CD14-positive monocyte (primary cell): ENCODE measurements at regions not wholly inside any gene's neighbourhood (a gene's known extent, or its start where the extent isn't known, plus 50 kb on each side); places are given as distances from the start of the nearest gene placed in this dataset.

Experiments used
- DNase-seq, 3 donors: peaks; one replicate each; pipeline ENCODE4 v3.0.0-alpha.2; 2011 to 2022
- H2AFZ ChIP-seq: 2 replicates; pipeline ENCODE4 v1.6.0; 2012; ENCODE audit warnings: mild to moderate bottlenecking, low read depth, low read length, inconsistent platforms; ENCODE audit not compliant: insufficient read depth, poor library complexity, severe bottlenecking
- H3K27ac ChIP-seq, 2 donors: 1 replicate in 1 of 2; 2 replicates in 1 of 2; pipeline ENCODE4 v1.5.1; 2012 to 2013; ENCODE audit warnings: low read length in 2 of 2, control low read depth in 1 of 2, inconsistent platforms in 1 of 2, low read depth in 1 of 2, mild to moderate bottlenecking in 1 of 2
- H3K27me3 ChIP-seq, 2 donors: one replicate each; pipeline versions ENCODE4 v1.6.0 to v1.6.1; 2011 to 2013; ENCODE audit warnings: low read length in 2 of 2; ENCODE audit not compliant: control insufficient read depth in 2 of 2, insufficient read depth in 2 of 2
- H3K36me3 ChIP-seq, 2 donors: replicated peaks in 1 of 2; 1 replicate in 1 of 2; 2 replicates in 1 of 2; pipeline versions ENCODE4 v1.5.1 to v1.6.1; 2012 to 2013; ENCODE audit warnings: low read length in 2 of 2, control low read depth in 1 of 2, inconsistent platforms in 1 of 2, mild to moderate bottlenecking in 1 of 2; ENCODE audit not compliant: insufficient read depth in 2 of 2, control insufficient read depth in 1 of 2
- H3K4me1 ChIP-seq, 2 donors: 1 replicate in 1 of 2; 2 replicates in 1 of 2; pipeline versions ENCODE4 v1.5.1 to v1.6.1; 2012 to 2013; ENCODE audit warnings: low read length in 2 of 2, control low read depth in 1 of 2, inconsistent platforms in 1 of 2, mild to moderate bottlenecking in 1 of 2, moderate library complexity in 1 of 2; ENCODE audit not compliant: insufficient read depth in 2 of 2, control insufficient read depth in 1 of 2
- H3K4me2 ChIP-seq: replicated peaks from 2 replicates; pipeline ENCODE3; 2012; ENCODE audit warnings: low read length, moderate library complexity, mild to moderate bottlenecking; ENCODE audit not compliant: poor library complexity, severe bottlenecking; ENCODE audit errors: extremely low read depth
- H3K4me3 ChIP-seq, 3 experiments: fragments of 200-600 bp in 1 of 3; sonication (generic) in 1 of 3; replicated peaks in 1 of 3; 1 replicate in 2 of 3; 2 replicates in 1 of 3; pipeline ENCODE4 v1.5.1; 2011 to 2013; ENCODE audit warnings: low read length in 3 of 3, mild to moderate bottlenecking in 3 of 3, control low read depth in 2 of 3, low read depth in 2 of 3, inconsistent platforms in 1 of 3, moderate library complexity in 1 of 3
- H3K79me2 ChIP-seq: 2 replicates; pipeline ENCODE4 v1.6.0; 2012; ENCODE audit warnings: mild to moderate bottlenecking, control low read depth, inconsistent platforms, low read length, moderate library complexity; ENCODE audit not compliant: insufficient read depth
- H3K9ac ChIP-seq: 2 replicates; pipeline ENCODE4 v1.6.0; 2017; ENCODE audit warnings: low read length, mild to moderate bottlenecking; ENCODE audit not compliant: insufficient read depth, poor library complexity, severe bottlenecking
- H3K9me3 ChIP-seq, 2 donors: replicated peaks in 1 of 2; 1 replicate in 1 of 2; 2 replicates in 1 of 2; pipeline versions ENCODE4 v1.5.1 to v1.6.1; 2012 to 2013; ENCODE audit warnings: low read length in 2 of 2, control low read depth in 1 of 2; ENCODE audit not compliant: control insufficient read depth in 1 of 2, insufficient read depth in 1 of 2
- H4K20me1 ChIP-seq: 2 replicates; pipeline ENCODE4 v1.6.0; 2012; ENCODE audit warnings: mild to moderate bottlenecking, low read length, control low read depth, moderate library complexity; ENCODE audit not compliant: insufficient read depth
- H3K27ac Mint-ChIP-seq, 7 donors: one replicate each; pipeline ENCODE4 v1.8.0; 2020; ENCODE audit warnings: mild to moderate bottlenecking in 7 of 7, mixed read lengths in 7 of 7, moderate library complexity in 6 of 7, inconsistent platforms in 2 of 7
- H3K27me3 Mint-ChIP-seq, 3 donors: one replicate each; pipeline ENCODE4 v1.8.0; 2021 to 2022; ENCODE audit warnings: low read depth in 3 of 3, mild to moderate bottlenecking in 3 of 3, mixed read lengths in 3 of 3, moderate library complexity in 3 of 3, inconsistent platforms in 1 of 3
- H3K36me3 Mint-ChIP-seq, 2 donors: one replicate each; pipeline ENCODE4 v1.8.0; 2020; ENCODE audit warnings: mixed read lengths in 2 of 2, inconsistent platforms in 1 of 2, mild to moderate bottlenecking in 1 of 2
- H3K4me1 Mint-ChIP-seq: one replicate; pipeline ENCODE4 v1.8.0; 2020; ENCODE audit warnings: mild to moderate bottlenecking, mixed read lengths
- H3K4me3 Mint-ChIP-seq, 2 donors: one replicate each; pipeline ENCODE4 v1.8.0; 2020; ENCODE audit warnings: mild to moderate bottlenecking in 2 of 2, mixed read lengths in 2 of 2, moderate library complexity in 1 of 2
- H3K9me3 Mint-ChIP-seq, 7 donors: one replicate each; pipeline ENCODE4 v1.8.0; 2020 to 2022; ENCODE audit warnings: mixed read lengths in 7 of 7, mild to moderate bottlenecking in 6 of 7, moderate library complexity in 6 of 7, inconsistent platforms in 2 of 7
- WGBS: methylation state at CpG from one replicate; pipeline ENCODE4 v1.1.5; 2013; ENCODE audit warnings: missing lambda C conversion rate; ENCODE audit not compliant: insufficient coverage; 5-methylcytosine and 5-hydroxymethylcytosine counted together
- intact Hi-C, 2 donors: fragments of 100-400 bp; cut with micrococcal nuclease; formaldehyde crosslinking; loops; one replicate each; pipeline versions ENCODE4 v1.15.0 to v1.15.1; 2023
- TF ChIP-seq, protein P1 (sequence below): fragments of 200-600 bp; IDR thresholded peaks from one replicate; pipeline ENCODE4 v1.8.0; 2022; ENCODE audit warnings: antibody characterized with exemption, mild to moderate bottlenecking

DNA sequence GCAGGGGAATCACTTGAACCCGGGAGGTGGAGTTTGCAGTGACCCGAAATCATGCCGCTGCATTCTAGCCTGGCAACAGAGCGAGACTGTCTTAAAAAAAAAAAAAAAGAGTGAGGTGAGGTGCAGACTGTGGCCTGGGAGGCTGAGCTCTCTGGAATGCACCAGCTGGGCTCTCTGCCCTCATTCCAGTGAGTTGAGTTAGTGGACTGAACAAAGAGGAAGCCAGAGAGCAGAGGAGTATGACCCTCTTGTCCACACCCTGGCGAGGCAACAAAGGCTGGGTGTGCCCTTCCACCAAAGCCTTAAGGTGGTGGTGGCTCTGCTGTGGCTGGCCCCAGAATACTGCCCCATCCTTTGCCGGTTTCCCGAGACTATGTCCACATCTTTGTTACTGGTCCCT lies 71.3 kb upstream of the ACKR3 start:
- no peaks in the 10 kb centered on the region for H3K27me3 ChIP-seq
- TF ChIP-seq, protein P1, sequence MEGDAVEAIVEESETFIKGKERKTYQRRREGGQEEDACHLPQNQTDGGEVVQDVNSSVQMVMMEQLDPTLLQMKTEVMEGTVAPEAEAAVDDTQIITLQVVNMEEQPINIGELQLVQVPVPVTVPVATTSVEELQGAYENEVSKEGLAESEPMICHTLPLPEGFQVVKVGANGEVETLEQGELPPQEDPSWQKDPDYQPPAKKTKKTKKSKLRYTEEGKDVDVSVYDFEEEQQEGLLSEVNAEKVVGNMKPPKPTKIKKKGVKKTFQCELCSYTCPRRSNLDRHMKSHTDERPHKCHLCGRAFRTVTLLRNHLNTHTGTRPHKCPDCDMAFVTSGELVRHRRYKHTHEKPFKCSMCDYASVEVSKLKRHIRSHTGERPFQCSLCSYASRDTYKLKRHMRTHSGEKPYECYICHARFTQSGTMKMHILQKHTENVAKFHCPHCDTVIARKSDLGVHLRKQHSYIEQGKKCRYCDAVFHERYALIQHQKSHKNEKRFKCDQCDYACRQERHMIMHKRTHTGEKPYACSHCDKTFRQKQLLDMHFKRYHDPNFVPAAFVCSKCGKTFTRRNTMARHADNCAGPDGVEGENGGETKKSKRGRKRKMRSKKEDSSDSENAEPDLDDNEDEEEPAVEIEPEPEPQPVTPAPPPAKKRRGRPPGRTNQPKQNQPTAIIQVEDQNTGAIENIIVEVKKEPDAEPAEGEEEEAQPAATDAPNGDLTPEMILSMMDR: no peak

DNA sequence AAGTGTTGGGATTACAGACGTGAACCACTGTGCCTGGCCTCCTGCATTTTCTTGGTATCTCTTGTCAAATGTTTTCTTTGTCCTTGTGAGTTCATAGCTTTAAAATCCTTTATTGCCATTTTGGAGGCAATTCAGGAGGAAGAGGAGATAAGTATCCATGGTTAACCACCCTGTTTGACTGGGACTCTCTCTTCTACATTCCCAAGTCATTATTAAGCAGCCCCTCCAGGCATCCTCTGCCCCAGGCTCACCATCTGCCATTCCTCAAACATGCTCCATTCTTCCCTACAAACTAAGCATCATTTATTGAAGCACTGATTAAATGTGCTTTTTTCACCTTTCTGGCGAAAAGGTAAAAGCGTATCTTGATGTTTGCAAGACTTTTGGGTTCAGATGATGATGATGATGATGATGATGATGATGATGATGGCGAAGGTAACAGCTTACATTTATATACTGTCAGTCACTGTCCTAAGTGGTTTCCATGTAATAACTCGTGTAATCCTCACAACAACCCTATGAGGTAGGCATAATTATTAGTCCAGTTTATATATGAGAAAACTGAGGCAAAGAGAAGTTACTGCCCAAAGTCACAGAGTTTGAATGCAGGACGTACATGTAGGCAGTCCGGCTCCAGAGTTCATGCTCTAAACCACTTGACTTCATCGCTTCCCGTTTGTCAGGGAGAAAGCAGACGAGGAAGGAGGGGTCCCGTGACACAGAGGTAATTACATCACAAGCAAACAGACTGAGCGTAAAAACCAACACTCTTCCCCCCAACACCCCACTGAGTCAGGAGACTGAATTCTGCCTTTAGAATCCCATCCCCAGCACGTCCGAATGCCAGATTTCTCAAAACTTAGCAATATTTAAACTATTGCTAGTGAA lies 69.7 kb upstream of the ACKR3 start:
- peaks cover 0 to 2% (median 0%) of the 10 kb centered on the region in 7 donors for H3K9me3 Mint-ChIP-seq
- Histone ChIP-seq H2AFZ (no peak overlapping the region), H3K27ac (no peak overlapping the region), H3K36me3 (no peaks in the 10 kb centered on the region), H3K4me3 (no peak overlapping the region), H3K4me1 (peaks cover 0 to 6% of the 10 kb centered on the region in 2 donors), H3K9me3 (no peaks in the 10 kb centered on the region), H3K4me2 (no peak overlapping the region), H3K9ac (no peak overlapping the region), H3K27me3 (peaks cover 0 to 5% of the 10 kb centered on the region in 2 donors), H4K20me1 (no peaks in the 10 kb centered on the region), H3K79me2 (no peaks in the 10 kb centered on the region)
- H3K27me3 Mint-ChIP-seq: peaks cover 6 to 25% (median 7%) of the 10 kb centered on the region in 3 donors
- H3K36me3 Mint-ChIP-seq: no peaks in the 10 kb centered on the region
- intact Hi-C loops: no loop called here
- H3K4me1 Mint-ChIP-seq: peaks cover 10% of the 10 kb centered on the region
- TF ChIP-seq, protein P1: no peak
- DNase-seq: peak; percentile 48 to 74 (median 51)
- peak overlapping the region in 3 of 7 donors; percentile 36 to 75 (median 57) for H3K27ac Mint-ChIP-seq
- H3K4me3 Mint-ChIP-seq: peak overlapping the region in 1 of 2 donors; percentile 15
- 46% methylated on average over 8 of the region's 14 CpGs for WGBS

More for the DNA sequence above, 71.3 kb upstream of the ACKR3 start:
- Mint-ChIP-seq H3K4me3 (no peak overlapping the region), H3K36me3 (no peaks in the 10 kb centered on the region), H3K9me3 (no peaks in the 10 kb centered on the region), H3K27me3 (peaks cover 4 to 15% (median 4%) of the 10 kb centered on the region in 3 donors), H3K27ac (peak overlapping the region in 1 of 7 donors; percentile 63), H3K4me1 (peaks cover 10% of the 10 kb centered on the region)
- Histone ChIP-seq H3K9ac (no peak overlapping the region), H3K27ac (no peak overlapping the region), H3K4me3 (no peak overlapping the region), H3K4me1 (peaks cover 0 to 6% of the 10 kb centered on the region in 2 donors), H3K79me2 (no peaks in the 10 kb centered on the region), H3K36me3 (no peaks in the 10 kb centered on the region), H3K9me3 (no peaks in the 10 kb centered on the region), H2AFZ (no peak overlapping the region), H3K4me2 (no peak overlapping the region), H4K20me1 (no peaks in the 10 kb centered on the region)
- DNase-seq: peak in 1 of 3 donors; percentile 2
- intact Hi-C loops: no loop called here
- 97% methylated on average over 4 of the region's 7 CpGs for WGBS
